ENCODE measurements at regions not wholly inside any gene's neighbourhood (a gene's known extent, or its start where the extent isn't known, plus 50 kb on each side); places are given as distances from the start of the nearest gene placed in this dataset.

GRCh38 chr11:70851308-70851707 lies 401.1 kb downstream of the SHANK2 start:
- intact Hi-C loops (cut with micrococcal nuclease; ENCODE audit: unreplicated experiment) (no loop called here), in situ Hi-C loops (cut with HindIII; ENCODE audit: extremely low pct_ligation_motif_present, low pct_unique_long_range_greater_than_20kb) (no loop called here)
- ChIA-PET CTCF (ENCODE audit: low intra/inter-chr PET ratio, low total read pairs) (no interaction called here), POLR2A (no interaction called here)
- no peak overlapping the region for H3K27ac ChIP-seq (ENCODE audit: extremely low read length, insufficient read depth, low read length)
- no peaks in the 10 kb centered on the region for H3K27me3 ChIP-seq (ENCODE audit: control insufficient read depth in 1 of 2, insufficient read depth in 2 of 2, low read length in 2 of 2)
- H3K9ac ChIP-seq (ENCODE audit: insufficient read depth, low read depth, low read length): no peak overlapping the region
- H3K4me2 ChIP-seq (ENCODE audit: low read depth, low read length): no peak overlapping the region
- H3K4me3 ChIP-seq (replicated peaks in 1 of 3; ENCODE audit: insufficient read depth in 1 of 3, low read depth in 2 of 3, low read length in 3 of 3): no peak overlapping the region
- H3K9me3 ChIP-seq (ENCODE audit: low read length): no peaks in the 10 kb centered on the region
- no peak for FAIRE-seq
- no peak for ATAC-seq
- H4K20me1 ChIP-seq (ENCODE audit: insufficient read depth, low read length): peaks cover 4% of the 10 kb centered on the region
- no peak for DNase-seq (ENCODE audit: low spot score)
- no TSS peak for BruUV-seq (replicated peaks)
- peaks cover 12 to 16% of the 10 kb centered on the region in 2 experiments; a peak in 4 of 5 replicates for H3K36me3 ChIP-seq (replicated peaks in 1 of 2; ENCODE audit: control insufficient read depth in 1 of 2, insufficient read depth in 2 of 2, low read length in 2 of 2)
- TF ChIP-seq CHCHD3 (CRISPR knock-in tag; IDR thresholded peaks at IDR 0.05) (no peak), ATF7 (IDR thresholded peaks at IDR 0.05) (peak; percentile 29; the same call in 1 of the 2 replicates), ATF7 (CRISPR knock-in tag; IDR thresholded peaks at IDR 0.05) (no peak)
- no peaks in the 10 kb centered on the region for H3K4me1 ChIP-seq (ENCODE audit: insufficient read depth, low read length)
- WGBS (ENCODE audit: low lambda C conversion rate): 98% methylated on average over 3 of the region's 3 CpGs
- H3K79me2 ChIP-seq (ENCODE audit: insufficient read depth, low read length): no peaks in the 10 kb centered on the region
- no peak overlapping the region for H2AFZ ChIP-seq (ENCODE audit: low read length)

GRCh38 chr11:70851907-70852306 lies 400.5 kb downstream of the SHANK2 start:
- ATAC-seq: no peak
- CTCF ChIA-PET (ENCODE audit: low intra/inter-chr PET ratio, low total read pairs): no interaction called here
- intact Hi-C loops (cut with micrococcal nuclease; ENCODE audit: unreplicated experiment): no loop called here
- BruUV-seq (replicated peaks): no TSS peak
- TF ChIP-seq U2AF1 (optimal IDR thresholded peaks at IDR 0.05; ENCODE audit: low read depth, low read length) (no peak), ZNF703 (CRISPR knock-in tag; IDR thresholded peaks at IDR 0.05; ENCODE audit: borderline replicate concordance) (no peak), PHF20 (CRISPR knock-in tag; IDR thresholded peaks at IDR 0.05) (no peak)
- no peak for FAIRE-seq
- in situ Hi-C loops (cut with HindIII; ENCODE audit: extremely low pct_ligation_motif_present, low pct_unique_long_range_greater_than_20kb): no loop called here
- 95% methylated on average over 10 of the region's 10 CpGs for WGBS (ENCODE audit: low lambda C conversion rate)
- peaks cover 12 to 16% of the 10 kb centered on the region in 2 experiments; a peak in 4 of 5 replicates for H3K36me3 ChIP-seq (replicated peaks in 1 of 2; ENCODE audit: control insufficient read depth in 1 of 2, insufficient read depth in 2 of 2, low read length in 2 of 2)
- no peak overlapping the region for H3K4me3 ChIP-seq (replicated peaks in 1 of 3; ENCODE audit: insufficient read depth in 1 of 3, low read depth in 2 of 3, low read length in 3 of 3)
- H3K27ac ChIP-seq (ENCODE audit: extremely low read length, insufficient read depth, low read length): no peak overlapping the region
- no peak for DNase-seq (ENCODE audit: low spot score)
- H3K4me1 ChIP-seq (ENCODE audit: insufficient read depth, low read length): no peaks in the 10 kb centered on the region
- no peak overlapping the region for H3K9ac ChIP-seq (ENCODE audit: insufficient read depth, low read depth, low read length)
- POLR2A ChIA-PET: no interaction called here
- H3K79me2 ChIP-seq (ENCODE audit: insufficient read depth, low read length): no peaks in the 10 kb centered on the region
- H2AFZ ChIP-seq (ENCODE audit: low read length): no peak overlapping the region
- no peaks in the 10 kb centered on the region for H3K27me3 ChIP-seq (ENCODE audit: control insufficient read depth in 1 of 2, insufficient read depth in 2 of 2, low read length in 2 of 2)
- H3K9me3 ChIP-seq (ENCODE audit: low read length): no peaks in the 10 kb centered on the region
- no peak overlapping the region for H3K4me2 ChIP-seq (ENCODE audit: low read depth, low read length)
- peaks cover 4% of the 10 kb centered on the region; the same call in 1 of the 2 replicates for H4K20me1 ChIP-seq (ENCODE audit: insufficient read depth, low read length)
